ENCODE measurements at regions not wholly inside any gene's neighbourhood (a gene's known extent, or its start where the extent isn't known, plus 50 kb on each side); places are given as distances from the start of the nearest gene placed in this dataset.

DNA sequence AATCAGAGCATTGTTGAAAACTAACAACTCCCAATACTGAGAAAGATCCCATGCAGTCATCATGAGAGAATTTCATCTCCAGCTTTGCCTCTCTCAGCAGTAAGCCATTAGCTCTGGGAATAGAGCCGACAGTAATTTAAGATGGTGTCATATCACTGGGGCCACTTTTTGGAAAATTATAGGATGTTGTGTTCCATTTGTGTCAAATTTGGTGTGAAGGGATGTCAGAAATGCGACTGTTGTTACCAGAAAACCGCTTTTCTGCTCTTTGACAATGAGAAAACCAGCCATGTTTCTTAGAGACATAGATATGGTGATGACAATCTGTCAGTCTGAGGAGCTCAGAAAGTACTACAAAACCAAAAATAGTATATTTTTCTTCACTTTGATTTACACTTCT is 106.3 kb upstream of the KHDRBS2 start:
- TF ChIP-seq MYC (IDR thresholded peaks at IDR 0.05; ENCODE audit: low read depth, low read length), result no peak
- no peak for TF ChIP-seq MYC (CRISPR knock-in tag; IDR thresholded peaks at IDR 0.05; ENCODE audit: borderline replicate concordance, low read depth)
- TF ChIP-seq ZKSCAN1 (IDR thresholded peaks at IDR 0.05; ENCODE audit: low read depth, low read length), result no peak
- no peak for TF ChIP-seq U2AF2 (optimal IDR thresholded peaks at IDR 0.05; ENCODE audit: low read depth, low read length)
- H3K9me3 ChIP-seq (replicated peaks; ENCODE audit: control insufficient read depth, insufficient read depth, low read depth, low read length), result no peaks in the 10 kb centered on the region
- in situ Hi-C loops (cut with MboI) (no loop called here), intact Hi-C loops (cut with micrococcal nuclease) (no loop called here)
- H3K4me2 ChIP-seq (ENCODE audit: insufficient read depth, low read length), result no peak overlapping the region
- H4K20me1 ChIP-seq (replicated peaks; ENCODE audit: control insufficient read depth, insufficient read depth, low read length), result no peaks in the 10 kb centered on the region
- no peaks in the 10 kb centered on the region for H3K36me3 ChIP-seq (ENCODE audit: control insufficient read depth, insufficient read depth, low read length)
- no peak overlapping the region for H3K4me3 ChIP-seq
- CTCF ChIA-PET (ENCODE audit: low intra/inter-chr PET ratio), result no interaction called here
- BruUV-seq (replicated peaks), result no TSS peak
- no peak overlapping the region for H3K27ac ChIP-seq (ENCODE audit: extremely low read depth, low read depth, low read length)
- FAIRE-seq (no peak), ATAC-seq (no peak), DNase-seq (ENCODE audit: extremely low read depth in 1 of 4, low spot score in 3 of 4) (no peak)
- WGBS (ENCODE audit: insufficient coverage, low coverage, missing lambda C conversion rate), result 2% methylated on average over 3 of the region's 3 CpGs
- no peak overlapping the region for H2AFZ ChIP-seq (ENCODE audit: low read depth, low read length)
- no peak overlapping the region for H3K9ac ChIP-seq (ENCODE audit: insufficient read depth in 1 of 2, low read depth in 2 of 2, low read length in 2 of 2)
- POLR2A ChIA-PET, result no interaction called here
- H3K9me1 ChIP-seq (ENCODE audit: control insufficient read depth, insufficient read depth, low read length), result no peaks in the 10 kb centered on the region
- no peaks in the 10 kb centered on the region for H3K4me1 ChIP-seq (replicated peaks in 1 of 2; ENCODE audit: control insufficient read depth in 2 of 2, insufficient read depth in 2 of 2, low read length in 2 of 2)
- no peaks in the 10 kb centered on the region for H3K27me3 ChIP-seq (ENCODE audit: control insufficient read depth in 2 of 2, insufficient read depth in 2 of 2, low read length in 2 of 2)
- H3K79me2 ChIP-seq (ENCODE audit: control insufficient read depth, insufficient read depth, low read length), result no peaks in the 10 kb centered on the region

DNA sequence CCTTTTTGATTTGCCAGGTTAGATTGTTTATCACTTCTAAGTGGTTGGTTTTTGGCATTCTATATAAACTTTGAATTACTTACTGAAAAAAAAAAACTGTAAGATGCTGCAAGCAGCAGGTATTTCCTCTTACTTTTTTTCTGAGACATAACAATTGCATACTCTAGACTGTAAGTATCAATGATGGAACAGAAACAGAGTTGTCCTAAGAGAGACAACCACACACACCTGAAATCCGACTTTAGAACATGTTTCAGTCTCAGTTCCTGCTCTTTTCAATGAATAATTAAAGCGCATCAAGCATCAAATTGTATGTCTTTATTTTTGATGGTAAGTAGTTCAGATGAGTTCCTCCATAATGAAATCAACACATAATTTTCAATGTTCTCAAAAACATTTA is 105.3 kb upstream of the KHDRBS2 start:
- BruUV-seq (replicated peaks), result no TSS peak
- in situ Hi-C loops (cut with MboI), result no loop called here
- no peak for DNase-seq (ENCODE audit: extremely low read depth in 1 of 4, low spot score in 3 of 4)
- no peaks in the 10 kb centered on the region for H3K4me1 ChIP-seq (replicated peaks in 1 of 2; ENCODE audit: control insufficient read depth in 2 of 2, insufficient read depth in 2 of 2, low read length in 2 of 2)
- no peak overlapping the region for H3K4me2 ChIP-seq (ENCODE audit: insufficient read depth, low read length)
- no peaks in the 10 kb centered on the region for H3K79me2 ChIP-seq (ENCODE audit: control insufficient read depth, insufficient read depth, low read length)
- ChIA-PET CTCF (ENCODE audit: low intra/inter-chr PET ratio) (no interaction called here), POLR2A (no interaction called here)
- no peak overlapping the region for H3K4me3 ChIP-seq
- H3K36me3 ChIP-seq (ENCODE audit: control insufficient read depth, insufficient read depth, low read length), result no peaks in the 10 kb centered on the region
- 0% methylated on average over 2 of the region's 2 CpGs for WGBS (ENCODE audit: insufficient coverage, low coverage, missing lambda C conversion rate)
- H3K27ac ChIP-seq (ENCODE audit: extremely low read depth, low read depth, low read length), result no peak overlapping the region
- intact Hi-C loops (cut with micrococcal nuclease), result no loop called here
- no peaks in the 10 kb centered on the region for H3K9me3 ChIP-seq (replicated peaks; ENCODE audit: control insufficient read depth, insufficient read depth, low read depth, low read length)
- H3K27me3 ChIP-seq (ENCODE audit: control insufficient read depth in 2 of 2, insufficient read depth in 2 of 2, low read length in 2 of 2), result no peaks in the 10 kb centered on the region
- ATAC-seq, result no peak
- no peak overlapping the region for H3K9ac ChIP-seq (ENCODE audit: insufficient read depth in 1 of 2, low read depth in 2 of 2, low read length in 2 of 2)
- H3K9me1 ChIP-seq (ENCODE audit: control insufficient read depth, insufficient read depth, low read length), result no peaks in the 10 kb centered on the region
- no peaks in the 10 kb centered on the region for H4K20me1 ChIP-seq (replicated peaks; ENCODE audit: control insufficient read depth, insufficient read depth, low read length)
- no peak overlapping the region for H2AFZ ChIP-seq (ENCODE audit: low read depth, low read length)
- FAIRE-seq, result no peak
- TF ChIP-seq, protein P1, sequence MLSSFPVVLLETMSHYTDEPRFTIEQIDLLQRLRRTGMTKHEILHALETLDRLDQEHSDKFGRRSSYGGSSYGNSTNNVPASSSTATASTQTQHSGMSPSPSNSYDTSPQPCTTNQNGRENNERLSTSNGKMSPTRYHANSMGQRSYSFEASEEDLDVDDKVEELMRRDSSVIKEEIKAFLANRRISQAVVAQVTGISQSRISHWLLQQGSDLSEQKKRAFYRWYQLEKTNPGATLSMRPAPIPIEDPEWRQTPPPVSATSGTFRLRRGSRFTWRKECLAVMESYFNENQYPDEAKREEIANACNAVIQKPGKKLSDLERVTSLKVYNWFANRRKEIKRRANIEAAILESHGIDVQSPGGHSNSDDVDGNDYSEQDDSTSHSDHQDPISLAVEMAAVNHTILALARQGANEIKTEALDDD (IDR thresholded peaks at IDR 0.05), result no peak
- no peak for TF ChIP-seq SUPT5H (IDR thresholded peaks at IDR 0.05)
- TF ChIP-seq, protein P2, sequence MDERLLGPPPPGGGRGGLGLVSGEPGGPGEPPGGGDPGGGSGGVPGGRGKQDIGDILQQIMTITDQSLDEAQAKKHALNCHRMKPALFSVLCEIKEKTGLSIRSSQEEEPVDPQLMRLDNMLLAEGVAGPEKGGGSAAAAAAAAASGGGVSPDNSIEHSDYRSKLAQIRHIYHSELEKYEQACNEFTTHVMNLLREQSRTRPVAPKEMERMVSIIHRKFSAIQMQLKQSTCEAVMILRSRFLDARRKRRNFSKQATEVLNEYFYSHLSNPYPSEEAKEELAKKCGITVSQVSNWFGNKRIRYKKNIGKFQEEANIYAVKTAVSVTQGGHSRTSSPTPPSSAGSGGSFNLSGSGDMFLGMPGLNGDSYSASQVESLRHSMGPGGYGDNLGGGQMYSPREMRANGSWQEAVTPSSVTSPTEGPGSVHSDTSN (CRISPR knock-in tag; IDR thresholded peaks at IDR 0.05; ENCODE audit: low read depth), result no peak
- TF ChIP-seq, protein P2 (tag; conservative IDR thresholded peaks at IDR 0.05; ENCODE audit: low read depth), result no peak
- TF ChIP-seq, protein P3, sequence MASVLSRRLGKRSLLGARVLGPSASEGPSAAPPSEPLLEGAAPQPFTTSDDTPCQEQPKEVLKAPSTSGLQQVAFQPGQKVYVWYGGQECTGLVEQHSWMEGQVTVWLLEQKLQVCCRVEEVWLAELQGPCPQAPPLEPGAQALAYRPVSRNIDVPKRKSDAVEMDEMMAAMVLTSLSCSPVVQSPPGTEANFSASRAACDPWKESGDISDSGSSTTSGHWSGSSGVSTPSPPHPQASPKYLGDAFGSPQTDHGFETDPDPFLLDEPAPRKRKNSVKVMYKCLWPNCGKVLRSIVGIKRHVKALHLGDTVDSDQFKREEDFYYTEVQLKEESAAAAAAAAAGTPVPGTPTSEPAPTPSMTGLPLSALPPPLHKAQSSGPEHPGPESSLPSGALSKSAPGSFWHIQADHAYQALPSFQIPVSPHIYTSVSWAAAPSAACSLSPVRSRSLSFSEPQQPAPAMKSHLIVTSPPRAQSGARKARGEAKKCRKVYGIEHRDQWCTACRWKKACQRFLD (CRISPR knock-in tag; IDR thresholded peaks at IDR 0.05), result no peak
- TF ChIP-seq, protein P4, sequence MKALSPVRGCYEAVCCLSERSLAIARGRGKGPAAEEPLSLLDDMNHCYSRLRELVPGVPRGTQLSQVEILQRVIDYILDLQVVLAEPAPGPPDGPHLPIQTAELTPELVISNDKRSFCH (CRISPR knock-in tag; IDR thresholded peaks at IDR 0.05), result no peak
- TF ChIP-seq, protein P4 (tag; IDR thresholded peaks at IDR 0.05), result no peak
- TF ChIP-seq ZNF197 (CRISPR knock-in tag; IDR thresholded peaks at IDR 0.05; ENCODE audit: low read depth), result no peak
- TF ChIP-seq ETV5 (CRISPR knock-in tag; IDR thresholded peaks at IDR 0.05; ENCODE audit: low read depth), result no peak

Data from K562 (cell line).